OCI-LY7 (cell line): ENCODE measurements at regions not wholly inside any gene's neighbourhood (a gene's known extent, or its start where the extent isn't known, plus 50 kb on each side); places are given as distances from the start of the nearest gene placed in this dataset.

Experiments used
- BruUV-seq: library from RNA; stranded (reverse); fragments of 400-500 nt; replicated peaks from 2 replicates; lab custom pipeline; 2021; lab: Mats Ljungman, UMichigan
- CTCF ChIA-PET: fragments of 300-600 bp; sonication (Branson Sonifier 250); formaldehyde crosslinking; loops from one replicate; lab custom pipeline; 2022; ENCODE audit warnings: antibody characterized with exemption; ENCODE audit not compliant: unreplicated experiment; lab: Charles Lee
- POLR2A ChIA-PET: fragments of 300-600 bp; sonication (Branson Sonifier 250); formaldehyde crosslinking; loops from one replicate; lab custom pipeline; 2022; ENCODE audit warnings: antibody characterized with exemption; lab: Charles Lee
- DNase-seq: peaks from one replicate; pipeline ENCODE4 v3.0.0-alpha.2; 2015; ENCODE audit warnings: low spot score
- H2AFZ ChIP-seq: fragments of 200-600 bp; sonication (generic), shearing (Covaris generic); 2 replicates; pipeline ENCODE4 v1.6.1; 2014; ENCODE audit warnings: mild to moderate bottlenecking, antibody characterized with exemption, low read length, moderate library complexity
- H3K27ac ChIP-seq: fragments of 200-600 bp; sonication (generic); 2 replicates; pipeline ENCODE4 v1.5.1; 2014; ENCODE audit warnings: mixed run types, low read depth, mild to moderate bottlenecking, moderate library complexity, low read length, inconsistent platforms; ENCODE audit not compliant: poor library complexity, severe bottlenecking
- H3K36me3 ChIP-seq: fragments of 200-600 bp; sonication (generic); 2 replicates; pipeline ENCODE4 v1.6.1; 2014; ENCODE audit warnings: mild to moderate bottlenecking, antibody characterized with exemption, low read length, moderate library complexity, mixed read lengths; ENCODE audit not compliant: insufficient read depth
- H3K4me1 ChIP-seq: fragments of 200-600 bp; sonication (generic); 2 replicates; pipeline ENCODE4 v1.5.1; 2014; ENCODE audit warnings: mild to moderate bottlenecking, low read length; ENCODE audit not compliant: insufficient read depth, poor library complexity, severe bottlenecking
- H3K4me2 ChIP-seq: fragments of 200-600 bp; sonication (generic); 2 replicates; pipeline ENCODE4 v1.6.1; 2014; ENCODE audit warnings: mild to moderate bottlenecking, low read length
- H3K4me3 ChIP-seq: fragments of 200-600 bp; sonication (generic); 2 replicates; pipeline ENCODE4 v1.5.1; 2014; ENCODE audit warnings: mild to moderate bottlenecking, low read depth, low read length; ENCODE audit not compliant: poor library complexity, severe bottlenecking
- H3K79me2 ChIP-seq: fragments of 200-600 bp; sonication (generic); 2 replicates; pipeline ENCODE4 v1.6.1; 2016; ENCODE audit warnings: low read depth, mild to moderate bottlenecking, low read length, moderate library complexity, mixed read lengths; ENCODE audit not compliant: insufficient read depth
- H3K9me2 ChIP-seq: fragments of 200-600 bp; sonication (generic); 2 replicates; pipeline ENCODE4 v1.6.1; 2016; ENCODE audit warnings: mild to moderate bottlenecking, low read length, mixed read lengths; ENCODE audit not compliant: insufficient read depth
- H3K9me3 ChIP-seq: fragments of 200-600 bp; sonication (generic); 2 replicates; pipeline ENCODE4 v1.6.1; 2014; ENCODE audit warnings: mild to moderate bottlenecking, mixed run types, low read length, mixed read lengths
- H4K20me1 ChIP-seq: fragments of 200-600 bp; sonication (generic); 2 replicates; pipeline ENCODE4 v1.6.1; 2014; ENCODE audit warnings: mild to moderate bottlenecking, antibody characterized with exemption, low read length, moderate library complexity, mixed read lengths; ENCODE audit not compliant: insufficient read depth
- EZH2phosphoT487 ChIP-seq: fragments of 200-600 bp; sonication (generic); IDR thresholded peaks from 2 replicates; pipeline ENCODE4 v1.6.1; 2018; ENCODE audit warnings: low read depth, borderline replicate concordance, mild to moderate bottlenecking, mixed run types, antibody characterized with exemption, low read length, moderate library complexity, mixed read lengths
- intact Hi-C: fragments of 100-400 bp; cut with micrococcal nuclease; formaldehyde crosslinking; loops from one replicate; pipeline ENCODE4 v1.10.0; 2022; ENCODE audit not compliant: unreplicated experiment
- TF ChIP-seq, protein P1 (sequence below): fragments of 200-600 bp; sonication (generic); conservative IDR thresholded peaks from 2 replicates; pipeline ENCODE4 v1.5.1; 2014; ENCODE audit warnings: mild to moderate bottlenecking, antibody characterized with exemption, low read length, moderate library complexity, mixed read lengths

DNA sequence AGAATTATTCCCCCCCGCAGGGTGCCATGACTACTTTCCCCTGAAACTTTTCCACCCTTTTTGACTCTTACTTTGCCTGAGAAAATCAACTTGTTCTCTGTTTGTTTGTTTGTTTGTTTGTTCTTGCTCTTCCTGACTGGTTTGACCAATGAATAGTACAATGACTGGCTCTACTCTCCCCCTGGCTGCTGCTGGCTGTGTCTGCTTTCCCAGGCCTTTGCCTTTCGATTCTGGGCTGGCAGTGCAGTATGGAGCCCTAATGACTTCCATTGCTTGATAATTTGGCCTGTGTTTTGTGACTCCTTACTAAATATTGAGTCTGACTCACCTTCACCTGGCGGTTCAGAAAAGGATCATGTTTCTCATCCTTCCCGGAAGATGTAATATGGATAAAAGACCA, 241.1 kb downstream of the TMEM182 start:
- no peak for DNase-seq
- no peaks in the 10 kb centered on the region for H3K4me1 ChIP-seq
- no peak overlapping the region for H3K27ac ChIP-seq
- TF ChIP-seq, protein P1, sequence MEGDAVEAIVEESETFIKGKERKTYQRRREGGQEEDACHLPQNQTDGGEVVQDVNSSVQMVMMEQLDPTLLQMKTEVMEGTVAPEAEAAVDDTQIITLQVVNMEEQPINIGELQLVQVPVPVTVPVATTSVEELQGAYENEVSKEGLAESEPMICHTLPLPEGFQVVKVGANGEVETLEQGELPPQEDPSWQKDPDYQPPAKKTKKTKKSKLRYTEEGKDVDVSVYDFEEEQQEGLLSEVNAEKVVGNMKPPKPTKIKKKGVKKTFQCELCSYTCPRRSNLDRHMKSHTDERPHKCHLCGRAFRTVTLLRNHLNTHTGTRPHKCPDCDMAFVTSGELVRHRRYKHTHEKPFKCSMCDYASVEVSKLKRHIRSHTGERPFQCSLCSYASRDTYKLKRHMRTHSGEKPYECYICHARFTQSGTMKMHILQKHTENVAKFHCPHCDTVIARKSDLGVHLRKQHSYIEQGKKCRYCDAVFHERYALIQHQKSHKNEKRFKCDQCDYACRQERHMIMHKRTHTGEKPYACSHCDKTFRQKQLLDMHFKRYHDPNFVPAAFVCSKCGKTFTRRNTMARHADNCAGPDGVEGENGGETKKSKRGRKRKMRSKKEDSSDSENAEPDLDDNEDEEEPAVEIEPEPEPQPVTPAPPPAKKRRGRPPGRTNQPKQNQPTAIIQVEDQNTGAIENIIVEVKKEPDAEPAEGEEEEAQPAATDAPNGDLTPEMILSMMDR: no peak
- no peak for TF ChIP-seq EZH2phosphoT487
- no peaks in the 10 kb centered on the region for H3K36me3 ChIP-seq
- no peaks in the 10 kb centered on the region for H3K79me2 ChIP-seq
- intact Hi-C loops: no loop called here
- no peak overlapping the region for H2AFZ ChIP-seq
- H3K4me3 ChIP-seq: no peak overlapping the region
- no peaks in the 10 kb centered on the region for H3K9me2 ChIP-seq
- H3K4me2 ChIP-seq: no peak overlapping the region
- BruUV-seq: no TSS peak
- no peaks in the 10 kb centered on the region for H3K9me3 ChIP-seq
- H4K20me1 ChIP-seq: no peaks in the 10 kb centered on the region
- ChIA-PET POLR2A (no interaction called here), CTCF (no interaction called here)

DNA sequence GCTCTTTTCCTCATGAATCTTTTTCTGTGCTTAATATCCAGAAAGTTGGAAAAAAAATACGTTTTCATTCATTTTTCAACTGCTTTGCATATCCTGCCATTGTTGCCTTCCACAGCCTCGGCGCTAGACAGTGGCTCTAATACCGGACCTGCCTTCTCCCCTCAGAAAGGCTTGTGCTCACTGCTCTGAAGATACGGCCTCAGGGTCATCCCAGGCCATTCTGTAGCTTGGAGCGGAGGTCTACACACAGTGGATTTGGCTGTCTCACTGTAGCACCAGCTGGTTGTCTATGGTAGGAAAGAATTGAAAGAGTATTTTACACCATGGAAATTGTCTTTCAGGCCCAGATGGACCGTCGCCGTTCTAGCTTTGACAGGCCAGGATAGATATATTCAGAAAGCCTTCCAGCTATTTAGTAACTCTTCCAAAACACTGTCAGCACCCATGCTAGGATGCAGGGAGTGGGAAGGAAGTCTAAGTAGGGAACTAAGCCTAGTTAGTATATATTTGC, 242.0 kb downstream of the TMEM182 start:
- POLR2A ChIA-PET: interaction anchor here (0.6 kb wide), 1 partner anchor 31 kb away, joined by 3 read pairs; no protein-coding TSS in a partner anchor

More for the DNA sequence above, 242.0 kb downstream of the TMEM182 start:
- Histone ChIP-seq H3K36me3 (no peaks in the 10 kb centered on the region), H3K4me3 (no peak overlapping the region), H3K4me1 (no peaks in the 10 kb centered on the region), H4K20me1 (no peaks in the 10 kb centered on the region), H3K9me2 (no peaks in the 10 kb centered on the region), H3K9me3 (no peaks in the 10 kb centered on the region), H3K27ac (no peak overlapping the region), H2AFZ (no peak overlapping the region), H3K4me2 (no peak overlapping the region), H3K79me2 (no peaks in the 10 kb centered on the region)
- CTCF ChIA-PET: interaction anchor here (0.6 kb wide), 2 partner anchors 188 to 237 kb away, joined by 4 to 7 read pairs; no protein-coding TSS in a partner anchor
- intact Hi-C loops: no loop called here
- no peak for TF ChIP-seq EZH2phosphoT487
- TF ChIP-seq, protein P1: no peak
- no TSS peak for BruUV-seq
- no peak for DNase-seq
